HEK293 (cell line): ENCODE measurements at regions not wholly inside any gene's neighbourhood (a gene's known extent, or its start where the extent isn't known, plus 50 kb on each side); places are given as distances from the start of the nearest gene placed in this dataset.

ENCODE experiments used
- CTCF ChIP-seq: fragments of 450-650 bp; formaldehyde crosslinking; IDR thresholded peaks from 2 replicates; pipeline ENCODE4 v1.5.1; 2016; ENCODE audit warnings: missing biosample characterization, missing genetic modification characterization
- MZF1 ChIP-seq: fragments of 450-650 bp; formaldehyde crosslinking; IDR thresholded peaks from 2 replicates; pipeline ENCODE4 v1.5.1; 2017; ENCODE audit warnings: missing biosample characterization, missing genetic modification characterization, borderline replicate concordance
- PRDM4 ChIP-seq: fragments of 450-650 bp; formaldehyde crosslinking; IDR thresholded peaks from 2 replicates; pipeline ENCODE4 v1.5.1; 2017; ENCODE audit warnings: missing biosample characterization, missing genetic modification characterization
- ZNF660 ChIP-seq: fragments of 450-650 bp; IDR thresholded peaks from 2 replicates; pipeline ENCODE4 v1.5.1; 2018; ENCODE audit warnings: missing biosample characterization, mild to moderate bottlenecking, missing genetic modification characterization

- TF ChIP-seq CTCF (tag by site-specific recombination) = no peak
- TF ChIP-seq MZF1 (tag by site-specific recombination) = no peak
- TF ChIP-seq ZNF660 (tag by site-specific recombination) = no peak
- TF ChIP-seq PRDM4 = no peak
These were observed 736.4 kb downstream of the NOVA1 start for GRCh38 chr14:25861406-25861805.
